ENCODE measurements at regions not wholly inside any gene's neighbourhood (a gene's known extent, or its start where the extent isn't known, plus 50 kb on each side); places are given as distances from the start of the nearest gene placed in this dataset.

DNA sequence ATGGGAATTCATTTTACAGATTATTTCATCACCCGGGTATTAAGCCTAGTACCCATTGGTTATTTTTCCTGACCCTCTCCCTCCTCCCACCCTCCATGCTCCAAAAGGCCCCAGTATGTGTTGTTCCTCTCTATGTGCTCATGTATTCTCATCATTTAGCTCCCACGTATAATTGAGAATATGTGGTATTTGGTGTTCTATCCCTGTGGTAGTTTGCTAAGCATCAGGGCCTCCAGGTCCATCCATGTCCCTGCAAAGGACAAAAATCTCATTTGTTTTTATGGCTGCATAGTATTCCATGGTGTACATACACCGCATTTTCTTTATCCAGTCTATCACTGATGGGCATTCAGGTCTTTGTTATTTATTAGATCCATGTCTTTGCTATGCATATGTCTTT is 894.1 kb upstream of the MIR17HG start:
- no TSS peak for BruUV-seq (replicated peaks)
- Histone ChIP-seq H3K4me3 (ENCODE audit: low read length) (no peak overlapping the region), H3K9me3 (ENCODE audit: low read length) (no peaks in the 10 kb centered on the region), H3K27ac (ENCODE audit: low read length) (no peak overlapping the region), H3K36me3 (ENCODE audit: low read depth, low read length) (no peaks in the 10 kb centered on the region), H4K20me1 (ENCODE audit: low read length) (no peaks in the 10 kb centered on the region), H3K27me3 (ENCODE audit: low read length) (no peaks in the 10 kb centered on the region), H3K4me2 (ENCODE audit: low read length) (no peak overlapping the region), H3F3A (ENCODE audit: low read length, unreplicated experiment) (no peaks in the 10 kb centered on the region), H3K79me2 (ENCODE audit: low read length) (no peaks in the 10 kb centered on the region), H3K4me1 (ENCODE audit: insufficient read depth, low read length) (peaks cover 9% of the 10 kb centered on the region), H3K9me2 (replicated peaks; ENCODE audit: low read length) (no peaks in the 10 kb centered on the region), H2AFZ (ENCODE audit: low read length) (no peak overlapping the region), H3K9ac (ENCODE audit: low read length) (no peak overlapping the region)
- no peak for DNase-seq
- intact Hi-C loops (cut with micrococcal nuclease): loop anchor here (10.0 kb wide), 2 partner anchors 511 to 561 kb away; no protein-coding TSS in a partner anchor
- ChIA-PET CTCF (no interaction called here), POLR2A (ENCODE audit: unreplicated experiment) (no interaction called here)
- TF ChIP-seq, protein P1, sequence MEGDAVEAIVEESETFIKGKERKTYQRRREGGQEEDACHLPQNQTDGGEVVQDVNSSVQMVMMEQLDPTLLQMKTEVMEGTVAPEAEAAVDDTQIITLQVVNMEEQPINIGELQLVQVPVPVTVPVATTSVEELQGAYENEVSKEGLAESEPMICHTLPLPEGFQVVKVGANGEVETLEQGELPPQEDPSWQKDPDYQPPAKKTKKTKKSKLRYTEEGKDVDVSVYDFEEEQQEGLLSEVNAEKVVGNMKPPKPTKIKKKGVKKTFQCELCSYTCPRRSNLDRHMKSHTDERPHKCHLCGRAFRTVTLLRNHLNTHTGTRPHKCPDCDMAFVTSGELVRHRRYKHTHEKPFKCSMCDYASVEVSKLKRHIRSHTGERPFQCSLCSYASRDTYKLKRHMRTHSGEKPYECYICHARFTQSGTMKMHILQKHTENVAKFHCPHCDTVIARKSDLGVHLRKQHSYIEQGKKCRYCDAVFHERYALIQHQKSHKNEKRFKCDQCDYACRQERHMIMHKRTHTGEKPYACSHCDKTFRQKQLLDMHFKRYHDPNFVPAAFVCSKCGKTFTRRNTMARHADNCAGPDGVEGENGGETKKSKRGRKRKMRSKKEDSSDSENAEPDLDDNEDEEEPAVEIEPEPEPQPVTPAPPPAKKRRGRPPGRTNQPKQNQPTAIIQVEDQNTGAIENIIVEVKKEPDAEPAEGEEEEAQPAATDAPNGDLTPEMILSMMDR (conservative IDR thresholded peaks at IDR 0.05; ENCODE audit: low read depth, low read length): no peak
- no peak for TF ChIP-seq EZH2phosphoT487 (IDR thresholded peaks at IDR 0.05; ENCODE audit: borderline replicate concordance, low read length)
- TF ChIP-seq EZH2 (IDR thresholded peaks at IDR 0.05; ENCODE audit: low read length, unreplicated experiment): no peak
- no peak for ATAC-seq

DNA sequence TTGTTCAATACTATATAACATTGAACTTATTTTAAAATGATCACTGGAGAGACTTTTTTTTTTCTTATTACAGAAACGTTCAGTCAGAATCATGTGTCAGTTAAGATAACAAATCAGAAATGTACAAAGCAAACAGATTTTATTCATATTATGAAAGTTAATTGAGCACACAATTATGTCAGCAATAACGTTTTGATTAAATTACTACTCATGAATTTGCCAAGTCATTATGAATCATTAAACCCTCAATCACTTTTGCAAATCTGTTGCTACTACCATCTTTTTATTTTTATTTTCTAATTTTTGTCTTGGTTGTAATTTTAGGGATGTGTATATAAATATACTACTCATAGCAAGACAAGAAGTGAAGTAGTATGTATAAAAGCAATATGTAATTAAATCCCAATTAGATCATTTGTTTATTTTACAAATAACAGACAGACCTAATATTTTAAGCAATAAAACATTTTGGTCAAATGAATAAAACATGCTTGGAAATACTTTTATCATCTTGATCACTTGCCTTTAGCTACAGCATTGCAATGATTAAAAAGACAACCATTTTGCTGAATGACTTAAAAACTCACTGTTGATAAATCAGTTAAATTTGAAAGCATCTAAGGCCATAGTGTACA is 893.4 kb upstream of the MIR17HG start:
- CTCF ChIA-PET: no interaction called here
- no peak; the same call in 1 of the 2 replicates for ATAC-seq
- BruUV-seq (replicated peaks): no TSS peak

DNA sequence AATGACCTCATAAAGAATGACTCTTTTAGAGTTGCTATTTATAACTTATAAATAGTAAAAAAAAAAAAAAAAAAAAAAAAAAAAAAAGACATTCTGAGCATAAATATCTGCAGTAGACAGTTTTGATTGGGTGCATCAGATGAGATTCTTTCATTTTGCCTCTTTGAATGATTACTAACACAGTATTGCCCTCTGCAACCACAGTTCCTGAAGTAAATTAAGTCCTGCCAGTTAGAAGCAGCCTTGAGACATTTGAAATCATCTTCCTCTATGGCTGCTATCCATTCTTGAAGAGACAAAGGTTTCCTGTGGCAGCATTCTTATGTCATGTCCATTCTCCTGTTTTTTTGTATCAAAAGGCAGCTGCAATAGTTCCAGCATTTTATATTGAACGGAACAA is 892.4 kb upstream of the MIR17HG start:
- no peak overlapping the region for H2AFZ ChIP-seq (ENCODE audit: low read length)
- no peak for TF ChIP-seq EZH2 (IDR thresholded peaks at IDR 0.05; ENCODE audit: low read length, unreplicated experiment)
- TF ChIP-seq, protein P1 (conservative IDR thresholded peaks at IDR 0.05; ENCODE audit: low read depth, low read length): no peak
- TF ChIP-seq EZH2phosphoT487 (IDR thresholded peaks at IDR 0.05; ENCODE audit: borderline replicate concordance, low read length): no peak
- H3K9me3 ChIP-seq (ENCODE audit: low read length): no peaks in the 10 kb centered on the region
- H3K4me2 ChIP-seq (ENCODE audit: low read length): no peak overlapping the region
- POLR2A ChIA-PET (ENCODE audit: unreplicated experiment): no interaction called here
- H3K36me3 ChIP-seq (ENCODE audit: low read depth, low read length): no peaks in the 10 kb centered on the region
- H3F3A ChIP-seq (ENCODE audit: low read length, unreplicated experiment): no peaks in the 10 kb centered on the region
- H3K27ac ChIP-seq (ENCODE audit: low read length): no peak overlapping the region
- peaks cover 6% of the 10 kb centered on the region for H3K4me1 ChIP-seq (ENCODE audit: insufficient read depth, low read length)
- ATAC-seq (no peak), DNase-seq (no peak)
- intact Hi-C loops (cut with micrococcal nuclease): loop anchor here (5.0 to 10.0 kb wide), 3 partner anchors 242 to 560 kb away; no protein-coding TSS in a partner anchor
- no peak overlapping the region for H3K4me3 ChIP-seq (ENCODE audit: low read length)
- H3K27me3 ChIP-seq (ENCODE audit: low read length): no peaks in the 10 kb centered on the region
- CTCF ChIA-PET: interaction anchor here (1.0 kb wide), 1 partner anchor 413 kb away, joined by 3 read pairs; no protein-coding TSS in a partner anchor
- H3K79me2 ChIP-seq (ENCODE audit: low read length): no peaks in the 10 kb centered on the region
- no peak overlapping the region for H3K9ac ChIP-seq (ENCODE audit: low read length)
- no peaks in the 10 kb centered on the region for H3K9me2 ChIP-seq (replicated peaks; ENCODE audit: low read length)
- no TSS peak for BruUV-seq (replicated peaks)
- no peaks in the 10 kb centered on the region for H4K20me1 ChIP-seq (ENCODE audit: low read length)

More for the DNA sequence above, 893.4 kb upstream of the MIR17HG start:
- Histone ChIP-seq H3K36me3 (ENCODE audit: low read depth, low read length) (no peaks in the 10 kb centered on the region), H3K9ac (ENCODE audit: low read length) (no peak overlapping the region), H3F3A (ENCODE audit: low read length, unreplicated experiment) (no peaks in the 10 kb centered on the region), H2AFZ (ENCODE audit: low read length) (no peak overlapping the region), H3K79me2 (ENCODE audit: low read length) (no peaks in the 10 kb centered on the region), H3K4me1 (ENCODE audit: insufficient read depth, low read length) (peaks cover 6% of the 10 kb centered on the region), H3K27ac (ENCODE audit: low read length) (no peak overlapping the region), H3K9me3 (ENCODE audit: low read length) (no peaks in the 10 kb centered on the region), H3K4me3 (ENCODE audit: low read length) (no peak overlapping the region), H3K27me3 (ENCODE audit: low read length) (no peaks in the 10 kb centered on the region), H3K9me2 (replicated peaks; ENCODE audit: low read length) (no peaks in the 10 kb centered on the region), H3K4me2 (ENCODE audit: low read length) (no peak overlapping the region), H4K20me1 (ENCODE audit: low read length) (no peaks in the 10 kb centered on the region)
- intact Hi-C loops (cut with micrococcal nuclease): loop anchor here (10.0 kb wide), 2 partner anchors 511 to 561 kb away; no protein-coding TSS in a partner anchor
- POLR2A ChIA-PET (ENCODE audit: unreplicated experiment): no interaction called here
- TF ChIP-seq, protein P1 (conservative IDR thresholded peaks at IDR 0.05; ENCODE audit: low read depth, low read length): no peak
- TF ChIP-seq EZH2 (IDR thresholded peaks at IDR 0.05; ENCODE audit: low read length, unreplicated experiment) (no peak), EZH2phosphoT487 (IDR thresholded peaks at IDR 0.05; ENCODE audit: borderline replicate concordance, low read length) (no peak)
- peak; percentile 14 for DNase-seq
